ENCODE measurements at regions not wholly inside any gene's neighbourhood (a gene's known extent, or its start where the extent isn't known, plus 50 kb on each side); places are given as distances from the start of the nearest gene placed in this dataset.

- TF ChIP-seq CTCF (conservative IDR thresholded peaks at IDR 0.05; ENCODE audit: low read depth, low read length), result no peak
- no peak for DNase-seq (ENCODE audit: low read depth)
- H3K4me3 ChIP-seq (ENCODE audit: low read length), result no peak overlapping the region
Observed at GRCh38 chr18:45325778-45326177, 289.5 kb upstream of the SLC14A2 start.

- no peak overlapping the region for H3K4me3 ChIP-seq (ENCODE audit: low read length)
- TF ChIP-seq CTCF (conservative IDR thresholded peaks at IDR 0.05; ENCODE audit: low read depth, low read length), result no peak
- no peak for DNase-seq (ENCODE audit: low read depth)
Observed at GRCh38 chr18:45326505-45326904, 288.8 kb upstream of the SLC14A2 start.

GRCh38 chr18:45328296-45328695 lies 287.0 kb upstream of the SLC14A2 start:
- no peak for TF ChIP-seq CTCF (conservative IDR thresholded peaks at IDR 0.05; ENCODE audit: low read depth, low read length)
- no peak for DNase-seq (ENCODE audit: low read depth)
- no peak overlapping the region for H3K4me3 ChIP-seq (ENCODE audit: low read length)

- no peak for TF ChIP-seq CTCF (conservative IDR thresholded peaks at IDR 0.05; ENCODE audit: low read depth, low read length)
- H3K4me3 ChIP-seq (ENCODE audit: low read length), result no peak overlapping the region
- DNase-seq (ENCODE audit: low read depth), result no peak
Observed at GRCh38 chr18:45328811-45329210, 286.5 kb upstream of the SLC14A2 start.

- no peak for TF ChIP-seq CTCF (conservative IDR thresholded peaks at IDR 0.05; ENCODE audit: low read depth, low read length)
- DNase-seq (ENCODE audit: low read depth), result no peak
- H3K4me3 ChIP-seq (ENCODE audit: low read length), result no peak overlapping the region
Observed at GRCh38 chr18:45329316-45329715, 286.0 kb upstream of the SLC14A2 start.

GRCh38 chr18:45330170-45330594 lies 285.1 kb upstream of the SLC14A2 start:
- no peak for DNase-seq (ENCODE audit: low read depth)
- TF ChIP-seq CTCF (conservative IDR thresholded peaks at IDR 0.05; ENCODE audit: low read depth, low read length), result no peak
- H3K4me3 ChIP-seq (ENCODE audit: low read length), result no peak overlapping the region

- no peak for DNase-seq (ENCODE audit: low read depth)
- H3K4me3 ChIP-seq (ENCODE audit: low read length), result no peak overlapping the region
- no peak for TF ChIP-seq CTCF (conservative IDR thresholded peaks at IDR 0.05; ENCODE audit: low read depth, low read length)
Observed at GRCh38 chr18:45332871-45333270, 282.4 kb upstream of the SLC14A2 start.
